ENCODE measurements at regions not wholly inside any gene's neighbourhood (a gene's known extent, or its start where the extent isn't known, plus 50 kb on each side); places are given as distances from the start of the nearest gene placed in this dataset.

- ATAC-seq (ENCODE audit: low read depth in 2 of 2) (no peak), DNase-seq (no peak)
- Mint-ChIP-seq H3K27ac (no peak overlapping the region), H3K27me3 (peaks cover 0 to 6% (median 0%) of the 10 kb centered on the region in 3 donors), H3K9me3 (peaks cover 0 to 23% (median 6%) of the 10 kb centered on the region in 7 donors), H3K36me3 (no peaks in the 10 kb centered on the region), H3K4me3 (no peak overlapping the region), H3K4me1 (no peaks in the 10 kb centered on the region)
These were observed 105.3 kb downstream of the RGS2 start for GRCh38 chr1:192914092-192914491.

GRCh38 chr1:192914696-192915095, 105.9 kb downstream of the RGS2 start:
- Mint-ChIP-seq H3K4me3 (no peak overlapping the region), H3K4me1 (no peaks in the 10 kb centered on the region), H3K27ac (no peak overlapping the region), H3K36me3 (no peaks in the 10 kb centered on the region), H3K27me3 (peaks cover 0 to 6% (median 0%) of the 10 kb centered on the region in 3 donors), H3K9me3 (peaks cover 0 to 21% (median 4%) of the 10 kb centered on the region in 7 donors)
- ATAC-seq (ENCODE audit: low read depth in 2 of 2) = no peak
- no peak for DNase-seq

DNA sequence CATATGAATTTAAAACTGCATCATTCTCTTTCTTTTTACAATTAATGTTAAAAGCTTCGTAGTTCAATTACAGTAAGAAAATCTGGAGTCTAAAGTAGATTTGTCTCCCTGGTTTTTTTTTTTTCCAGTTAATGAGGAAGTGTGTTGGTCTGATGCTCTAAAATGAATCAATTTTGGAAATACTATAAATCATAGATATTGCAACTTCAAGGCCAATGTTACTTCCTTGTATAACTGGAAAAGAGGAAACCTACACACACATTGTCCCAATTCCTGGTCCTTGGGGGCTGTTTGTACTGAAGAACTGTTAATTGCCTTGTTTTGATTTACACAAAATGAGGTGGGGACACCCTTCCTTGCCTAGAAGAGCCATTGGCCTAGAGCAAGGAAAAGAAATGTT, 107.2 kb downstream of the RGS2 start:
- no peaks in the 10 kb centered on the region for H3K4me1 Mint-ChIP-seq
- peaks cover 0 to 8% (median 0%) of the 10 kb centered on the region in 7 donors for H3K9me3 Mint-ChIP-seq
- H3K27me3 Mint-ChIP-seq = peaks cover 0 to 12% (median 0%) of the 10 kb centered on the region in 3 donors
- H3K4me3 Mint-ChIP-seq = no peak overlapping the region
- DNase-seq (no peak), ATAC-seq (ENCODE audit: low read depth in 2 of 2) (no peak)
- no peaks in the 10 kb centered on the region for H3K36me3 Mint-ChIP-seq
- H3K27ac Mint-ChIP-seq = no peak overlapping the region

DNA sequence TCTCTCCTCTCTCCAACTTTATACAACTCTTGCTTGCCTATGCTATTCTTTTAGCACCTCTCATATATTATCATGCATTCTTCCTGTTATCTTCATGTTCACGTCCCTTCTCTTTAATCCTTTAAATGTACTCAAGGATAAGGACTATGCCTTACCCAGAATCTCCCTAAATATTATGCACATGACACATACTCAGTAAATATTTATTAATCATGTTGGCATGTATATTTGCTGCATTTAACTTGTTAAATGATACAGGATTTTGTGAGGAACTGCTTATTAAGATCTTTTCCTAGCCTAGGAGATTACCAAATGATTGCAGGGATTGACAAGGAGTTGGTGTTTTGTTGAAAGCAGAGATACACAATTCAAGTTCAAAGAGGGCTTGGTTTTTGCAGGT, 109.4 kb downstream of the RGS2 start:
- no peak overlapping the region for H3K4me3 Mint-ChIP-seq
- H3K4me1 Mint-ChIP-seq = no peaks in the 10 kb centered on the region

GRCh38 chr1:192920412-192920811, 111.6 kb downstream of the RGS2 start:
- H3K4me1 Mint-ChIP-seq = no peaks in the 10 kb centered on the region
- ATAC-seq (ENCODE audit: low read depth in 2 of 2) (no peak), DNase-seq (no peak)
- H3K9me3 Mint-ChIP-seq = no peaks in the 10 kb centered on the region
- H3K27me3 Mint-ChIP-seq = peaks cover 0 to 6% (median 0%) of the 10 kb centered on the region in 3 donors
- H3K27ac Mint-ChIP-seq = no peak overlapping the region
- H3K4me3 Mint-ChIP-seq = no peak overlapping the region
- H3K36me3 Mint-ChIP-seq = peaks cover 0 to 5% of the 10 kb centered on the region in 2 donors

More for the DNA sequence above, 109.4 kb downstream of the RGS2 start:
- DNase-seq (no peak), ATAC-seq (ENCODE audit: low read depth in 2 of 2) (no peak)
- Mint-ChIP-seq H3K27me3 (peaks cover 0 to 6% (median 0%) of the 10 kb centered on the region in 3 donors), H3K27ac (no peak overlapping the region), H3K9me3 (no peaks in the 10 kb centered on the region), H3K36me3 (no peaks in the 10 kb centered on the region)

DNA sequence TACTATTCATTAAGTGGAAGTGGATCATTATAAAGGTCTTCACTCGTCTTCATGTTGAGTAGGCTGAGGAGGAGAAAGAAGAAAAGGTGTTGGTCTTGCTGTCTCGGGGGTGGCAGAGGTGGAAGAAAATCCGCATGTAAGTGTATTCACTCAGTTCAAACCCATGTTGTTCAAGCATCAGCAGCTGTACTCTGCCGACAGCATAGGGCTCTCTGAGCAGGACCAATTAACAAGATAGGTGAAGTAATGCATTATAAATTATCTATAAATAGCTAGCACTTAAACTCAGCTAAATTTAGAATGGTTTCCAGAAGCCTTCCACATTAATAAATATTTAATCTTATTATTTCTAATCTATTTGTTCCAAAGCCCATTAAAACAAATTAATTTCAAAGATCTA, 116.8 kb downstream of the RGS2 start:
- Mint-ChIP-seq H3K9me3 (peaks cover 0 to 5% (median 0%) of the 10 kb centered on the region in 7 donors), H3K27ac (no peak overlapping the region), H3K4me1 (no peaks in the 10 kb centered on the region), H3K4me3 (no peak overlapping the region), H3K36me3 (peaks cover 0 to 5% of the 10 kb centered on the region in 2 donors), H3K27me3 (peaks cover 0 to 8% (median 4%) of the 10 kb centered on the region in 3 donors)
- DNase-seq (no peak), ATAC-seq (ENCODE audit: low read depth in 2 of 2) (no peak)

DNA sequence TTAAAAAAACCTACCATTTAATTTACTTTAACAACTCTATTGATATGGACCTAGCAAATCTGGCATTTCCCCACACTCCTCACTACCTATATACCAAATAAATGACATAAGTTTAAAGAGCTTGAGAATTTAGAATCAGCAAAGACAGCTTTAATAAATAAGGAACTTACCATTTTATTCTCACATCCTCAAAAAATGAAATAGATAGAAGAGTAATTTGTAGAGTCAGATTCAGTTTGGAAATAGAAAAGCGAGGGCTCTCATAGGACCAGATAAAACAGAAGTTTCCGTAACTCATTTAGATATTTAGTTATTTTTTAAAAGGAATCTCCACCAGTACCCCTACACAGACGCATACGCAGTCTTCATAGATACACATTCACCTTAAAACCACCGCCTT, 117.9 kb downstream of the RGS2 start:
- peaks cover 0 to 5% of the 10 kb centered on the region in 2 donors for H3K36me3 Mint-ChIP-seq
- H3K27ac Mint-ChIP-seq = no peak overlapping the region
- H3K4me3 Mint-ChIP-seq = no peak overlapping the region
- ATAC-seq (ENCODE audit: low read depth in 2 of 2) = no peak
- no peaks in the 10 kb centered on the region for H3K4me1 Mint-ChIP-seq
- DNase-seq = no peak
- peaks cover 0 to 8% (median 4%) of the 10 kb centered on the region in 3 donors for H3K27me3 Mint-ChIP-seq
- H3K9me3 Mint-ChIP-seq = peaks cover 0 to 5% (median 0%) of the 10 kb centered on the region in 7 donors

DNA sequence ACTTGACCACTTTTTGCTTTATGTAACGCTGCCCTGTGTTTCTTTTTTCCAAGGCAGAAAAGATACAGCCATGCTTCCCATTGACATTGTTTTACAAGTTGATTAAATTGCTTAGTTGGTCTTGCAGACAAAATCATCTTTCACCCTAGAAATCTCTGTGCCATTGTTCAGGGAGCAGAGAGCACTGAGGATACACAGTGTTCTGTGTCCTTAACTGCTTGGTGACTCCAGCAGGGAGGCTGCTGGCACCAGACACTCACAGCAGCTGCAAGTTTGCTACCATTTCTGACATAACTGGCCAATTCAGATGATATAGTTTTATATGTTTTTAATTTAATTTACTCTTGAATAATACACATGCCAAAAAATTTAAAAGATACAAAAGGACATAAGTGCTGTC, 118.7 kb downstream of the RGS2 start:
- Mint-ChIP-seq H3K9me3 (peaks cover 0 to 5% (median 0%) of the 10 kb centered on the region in 7 donors), H3K4me3 (no peak overlapping the region), H3K4me1 (no peaks in the 10 kb centered on the region), H3K27ac (no peak overlapping the region), H3K27me3 (peaks cover 0 to 8% (median 4%) of the 10 kb centered on the region in 3 donors), H3K36me3 (peaks cover 0 to 5% of the 10 kb centered on the region in 2 donors)
- ATAC-seq (ENCODE audit: low read depth in 2 of 2) (no peak), DNase-seq (no peak)

GRCh38 chr1:192929597-192929996, 120.8 kb downstream of the RGS2 start:
- no peak for ATAC-seq (ENCODE audit: low read depth in 2 of 2)

GRCh38 chr1:192933744-192934143, 124.9 kb downstream of the RGS2 start:
- Mint-ChIP-seq H3K9me3 (peaks cover 0 to 3% (median 0%) of the 10 kb centered on the region in 7 donors), H3K36me3 (no peaks in the 10 kb centered on the region), H3K27ac (peak overlapping the region in 1 of 6 donors; percentile 54), H3K27me3 (no peaks in the 10 kb centered on the region), H3K4me3 (no peak overlapping the region), H3K4me1 (no peaks in the 10 kb centered on the region)
- no peak for DNase-seq
- ATAC-seq (ENCODE audit: low read depth in 2 of 2) = no peak

More at GRCh38 chr1:192929597-192929996, 120.8 kb downstream of the RGS2 start:
- Mint-ChIP-seq H3K36me3 (no peaks in the 10 kb centered on the region), H3K9me3 (peaks cover 0 to 5% (median 0%) of the 10 kb centered on the region in 7 donors), H3K27me3 (peaks cover 0 to 8% (median 4%) of the 10 kb centered on the region in 3 donors), H3K27ac (no peak overlapping the region), H3K4me1 (no peaks in the 10 kb centered on the region), H3K4me3 (no peak overlapping the region)
- no peak for DNase-seq

GRCh38 chr1:192936313-192937018, 122.7 kb downstream of the UCHL5 start:
- Mint-ChIP-seq H3K4me3 (no peak overlapping the region), H3K9me3 (peaks cover 0 to 2% (median 0%) of the 10 kb centered on the region in 7 donors), H3K36me3 (no peaks in the 10 kb centered on the region), H3K27ac (no peak overlapping the region), H3K4me1 (peaks cover 0 to under 1% (median 0%) of the 10 kb centered on the region in 3 donors), H3K27me3 (no peaks in the 10 kb centered on the region)
- ATAC-seq (ENCODE audit: low read depth in 2 of 2) (no peak), DNase-seq (no peak)

DNA sequence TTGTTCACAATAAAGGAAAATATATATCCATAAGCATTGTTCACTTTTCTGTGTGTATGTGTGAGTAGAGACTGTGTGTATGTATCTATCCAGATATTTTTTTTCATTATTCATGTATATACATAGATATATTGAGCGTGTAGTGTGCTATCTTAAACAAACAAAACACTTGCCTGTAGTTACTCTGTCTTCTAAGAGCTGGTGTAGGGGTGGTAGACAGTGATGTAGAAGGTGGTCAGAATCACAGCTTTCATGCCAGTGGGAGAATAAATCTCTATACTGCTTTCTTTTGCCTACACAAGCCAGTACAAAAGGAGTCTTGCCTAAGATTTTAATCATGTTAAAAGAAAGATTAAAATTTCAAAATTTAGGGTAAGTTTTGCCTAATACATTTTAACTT, 122.0 kb downstream of the UCHL5 start:
- H3K27me3 Mint-ChIP-seq = no peaks in the 10 kb centered on the region
- H3K9me3 Mint-ChIP-seq = peaks cover 0 to 2% (median 0%) of the 10 kb centered on the region in 7 donors
- no peak overlapping the region for H3K4me3 Mint-ChIP-seq
- no peak for DNase-seq
- H3K4me1 Mint-ChIP-seq = peaks cover 0 to 7% (median 2%) of the 10 kb centered on the region in 3 donors
- H3K36me3 Mint-ChIP-seq = no peaks in the 10 kb centered on the region
- ATAC-seq (ENCODE audit: low read depth in 2 of 2) = no peak
- H3K27ac Mint-ChIP-seq = no peak overlapping the region

GRCh38 chr1:192939440-192939839, 119.7 kb downstream of the UCHL5 start:
- no peak overlapping the region for H3K27ac Mint-ChIP-seq
- peaks cover 0 to 5% of the 10 kb centered on the region in 2 donors for H3K36me3 Mint-ChIP-seq
- H3K4me3 Mint-ChIP-seq = no peak overlapping the region
- ATAC-seq (ENCODE audit: low read depth in 2 of 2) (no peak), DNase-seq (no peak)
- peaks cover 0 to 2% (median 0%) of the 10 kb centered on the region in 7 donors for H3K9me3 Mint-ChIP-seq
- peaks cover 0 to 10% (median 5%) of the 10 kb centered on the region in 3 donors for H3K4me1 Mint-ChIP-seq
- H3K27me3 Mint-ChIP-seq = no peaks in the 10 kb centered on the region

- Mint-ChIP-seq H3K4me1 (peaks cover 0 to 10% (median 5%) of the 10 kb centered on the region in 3 donors), H3K9me3 (peaks cover 0 to 2% (median 0%) of the 10 kb centered on the region in 7 donors), H3K4me3 (no peak overlapping the region), H3K27ac (no peak overlapping the region), H3K36me3 (peaks cover 0 to 5% of the 10 kb centered on the region in 2 donors), H3K27me3 (no peaks in the 10 kb centered on the region)
- ATAC-seq (ENCODE audit: low read depth in 2 of 2) (no peak), DNase-seq (no peak)
These were observed 118.5 kb downstream of the UCHL5 start for GRCh38 chr1:192940658-192941057.
